ENCODE measurements at regions not wholly inside any gene's neighbourhood (a gene's known extent, or its start where the extent isn't known, plus 50 kb on each side); places are given as distances from the start of the nearest gene placed in this dataset.
"Not testable (repeated sequence)": the region's sequence is repeated elsewhere in the genome, so short reads cannot be mapped to it uniquely, and the experiment has no call there.

GRCh38 chr2:240257940-240258580 is 117.6 kb upstream of the OTOS start:
- no peak for DNase-seq (ENCODE audit: extremely low spot score)
- ChIA-PET CTCF (no interaction called here), POLR2A (no interaction called here)
- TF ChIP-seq BHLHE40 (IDR thresholded peaks at IDR 0.05; ENCODE audit: borderline replicate concordance) (no peak), PKNOX1 (IDR thresholded peaks at IDR 0.05) (no peak), CTBP1 (IDR thresholded peaks at IDR 0.05; ENCODE audit: borderline replicate concordance) (no peak), TARDBP (IDR thresholded peaks at IDR 0.05) (no peak), ZNF384 (IDR thresholded peaks at IDR 0.05) (no peak), SP1 (IDR thresholded peaks at IDR 0.05) (no peak), HDGF (IDR thresholded peaks at IDR 0.05; ENCODE audit: borderline replicate concordance) (no peak)

- ChIA-PET CTCF (no interaction called here), POLR2A (no interaction called here)
- no peak for DNase-seq (ENCODE audit: extremely low spot score)
- TF ChIP-seq ELF4 (IDR thresholded peaks at IDR 0.05) (no peak), PKNOX1 (IDR thresholded peaks at IDR 0.05) (no peak), FOXM1 (IDR thresholded peaks at IDR 0.05; ENCODE audit: borderline replicate concordance) (no peak), FOXK2 (IDR thresholded peaks at IDR 0.05) (no peak), TARDBP (IDR thresholded peaks at IDR 0.05) (no peak), HDGF (IDR thresholded peaks at IDR 0.05; ENCODE audit: borderline replicate concordance) (no peak), FOXA1 (IDR thresholded peaks at IDR 0.05) (no peak), LEF1 (IDR thresholded peaks at IDR 0.05; ENCODE audit: borderline replicate concordance) (no peak), L3MBTL2 (conservative IDR thresholded peaks at IDR 0.05) (no peak), ZNF384 (IDR thresholded peaks at IDR 0.05) (no peak), CTBP1 (IDR thresholded peaks at IDR 0.05; ENCODE audit: borderline replicate concordance) (no peak), ARNT (IDR thresholded peaks at IDR 0.05) (no peak), NFRKB (IDR thresholded peaks at IDR 0.05) (no peak), SUZ12 (IDR thresholded peaks at IDR 0.05) (no peak), SP1 (IDR thresholded peaks at IDR 0.05) (no peak)
These were observed 118.2 kb upstream of the OTOS start for GRCh38 chr2:240258685-240259084.

- DNase-seq (ENCODE audit: extremely low spot score) = no peak
- ChIA-PET POLR2A (no interaction called here), CTCF (no interaction called here)
- no peak for TF ChIP-seq L3MBTL2 (conservative IDR thresholded peaks at IDR 0.05)
- no peak for TF ChIP-seq PKNOX1 (IDR thresholded peaks at IDR 0.05)
- TF ChIP-seq CTBP1 (IDR thresholded peaks at IDR 0.05; ENCODE audit: borderline replicate concordance) = no peak
- TF ChIP-seq FOXM1 (IDR thresholded peaks at IDR 0.05; ENCODE audit: borderline replicate concordance) = no peak
- TF ChIP-seq HDGF (IDR thresholded peaks at IDR 0.05; ENCODE audit: borderline replicate concordance) = no peak
- TF ChIP-seq LEF1 (IDR thresholded peaks at IDR 0.05; ENCODE audit: borderline replicate concordance) = no peak
- no peak for TF ChIP-seq ZNF384 (IDR thresholded peaks at IDR 0.05)
- no peak for TF ChIP-seq FOXA1 (IDR thresholded peaks at IDR 0.05)
- no peak for TF ChIP-seq TARDBP (IDR thresholded peaks at IDR 0.05)
- no peak for TF ChIP-seq ELF4 (IDR thresholded peaks at IDR 0.05)
- TF ChIP-seq BHLHE40 (IDR thresholded peaks at IDR 0.05; ENCODE audit: borderline replicate concordance) = no peak
These were observed 118.9 kb upstream of the OTOS start for GRCh38 chr2:240259201-240259923.

GRCh38 chr2:240259924-240260529 is 119.6 kb upstream of the OTOS start:
- CTCF ChIA-PET = no interaction called here
- no peak for DNase-seq (ENCODE audit: extremely low spot score)
- POLR2A ChIA-PET = no interaction called here
- TF ChIP-seq HDGF (IDR thresholded peaks at IDR 0.05; ENCODE audit: borderline replicate concordance) = no peak

GRCh38 chr2:240260664-240261063 is 120.2 kb upstream of the OTOS start:
- no peak for DNase-seq (ENCODE audit: extremely low spot score)
- TF ChIP-seq ELF4 (IDR thresholded peaks at IDR 0.05) = no peak
- no peak for TF ChIP-seq SP1 (IDR thresholded peaks at IDR 0.05)
- TF ChIP-seq TARDBP (IDR thresholded peaks at IDR 0.05) = no peak
- CTCF ChIA-PET = no interaction called here
- POLR2A ChIA-PET = no interaction called here

- DNase-seq (ENCODE audit: extremely low spot score); POLR2A ChIA-PET; CTCF ChIA-PET: not testable (repeated sequence)
These were observed 122.1 kb upstream of the OTOS start for GRCh38 chr2:240262578-240262977.

- DNase-seq (ENCODE audit: extremely low spot score) = peak; percentile 1
- TF ChIP-seq PKNOX1 (IDR thresholded peaks at IDR 0.05) (no peak), FOXK2 (IDR thresholded peaks at IDR 0.05) (no peak), HDGF (IDR thresholded peaks at IDR 0.05; ENCODE audit: borderline replicate concordance) (no peak), ELF4 (IDR thresholded peaks at IDR 0.05) (no peak), L3MBTL2 (conservative IDR thresholded peaks at IDR 0.05) (no peak), BHLHE40 (IDR thresholded peaks at IDR 0.05; ENCODE audit: borderline replicate concordance) (no peak), NFRKB (IDR thresholded peaks at IDR 0.05) (no peak), ZNF384 (IDR thresholded peaks at IDR 0.05) (no peak), FOXM1 (IDR thresholded peaks at IDR 0.05; ENCODE audit: borderline replicate concordance) (no peak), SUZ12 (IDR thresholded peaks at IDR 0.05) (no peak), TARDBP (IDR thresholded peaks at IDR 0.05) (no peak), SP1 (IDR thresholded peaks at IDR 0.05) (no peak), FOXA1 (IDR thresholded peaks at IDR 0.05) (no peak)
- ChIA-PET CTCF (no interaction called here), POLR2A (no interaction called here)
These were observed 128.9 kb upstream of the OTOS start for GRCh38 chr2:240269380-240269779.
